GM19397 (cell line): ENCODE measurements at regions not wholly inside any gene's neighbourhood (a gene's known extent, or its start where the extent isn't known, plus 50 kb on each side); places are given as distances from the start of the nearest gene placed in this dataset.
"Not testable (repeated sequence)": the region's sequence is repeated elsewhere in the genome, so short reads cannot be mapped to it uniquely, and the experiment has no call there.

Experiments
- ATAC-seq: cut with Tn5 transposase; IDR thresholded peaks from one replicate; pipeline ENCODE4 v1.9.1; 2021; ENCODE audit warnings: mild to moderate bottlenecking, moderate library complexity; ENCODE audit not compliant: unreplicated experiment

DNA sequence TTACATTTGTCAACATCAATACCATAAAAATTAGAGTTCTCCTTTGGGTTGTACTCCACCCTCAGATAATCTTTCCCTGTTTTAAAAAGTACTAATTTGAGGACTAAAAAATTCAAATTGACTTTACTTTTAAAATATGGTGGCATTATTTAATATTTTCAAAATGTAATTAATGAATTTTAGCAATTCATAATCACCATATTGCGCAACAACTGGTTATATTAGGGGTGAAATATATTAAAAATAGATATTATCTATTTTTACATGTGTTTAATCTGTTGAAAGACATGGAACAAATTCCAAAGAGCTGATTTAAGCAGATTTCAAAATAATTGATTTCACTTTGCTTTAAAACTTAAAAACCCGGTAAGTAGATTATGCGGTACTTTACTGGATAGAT lies 236.6 kb upstream of the NOL4 start:
- ATAC-seq = no peak

DNA sequence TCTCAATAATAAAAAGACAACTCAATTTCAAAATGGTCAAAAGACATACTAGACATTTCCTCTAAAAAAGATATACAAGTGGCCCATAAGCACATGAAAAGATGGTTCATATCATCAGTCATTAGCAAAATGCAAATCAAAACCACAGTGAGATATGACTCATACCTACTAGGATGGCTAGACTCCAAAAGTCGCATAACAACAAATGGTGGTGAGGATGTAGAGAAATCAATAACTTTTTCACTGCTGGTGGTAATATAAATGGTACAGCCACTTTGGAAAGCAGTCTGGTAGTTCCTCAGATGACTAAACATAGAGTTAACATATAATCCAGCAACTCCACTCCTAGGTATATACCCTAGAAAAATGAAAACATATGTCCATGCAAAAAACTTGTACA lies 242.3 kb upstream of the NOL4 start:
- ATAC-seq = peak; percentile 57

DNA sequence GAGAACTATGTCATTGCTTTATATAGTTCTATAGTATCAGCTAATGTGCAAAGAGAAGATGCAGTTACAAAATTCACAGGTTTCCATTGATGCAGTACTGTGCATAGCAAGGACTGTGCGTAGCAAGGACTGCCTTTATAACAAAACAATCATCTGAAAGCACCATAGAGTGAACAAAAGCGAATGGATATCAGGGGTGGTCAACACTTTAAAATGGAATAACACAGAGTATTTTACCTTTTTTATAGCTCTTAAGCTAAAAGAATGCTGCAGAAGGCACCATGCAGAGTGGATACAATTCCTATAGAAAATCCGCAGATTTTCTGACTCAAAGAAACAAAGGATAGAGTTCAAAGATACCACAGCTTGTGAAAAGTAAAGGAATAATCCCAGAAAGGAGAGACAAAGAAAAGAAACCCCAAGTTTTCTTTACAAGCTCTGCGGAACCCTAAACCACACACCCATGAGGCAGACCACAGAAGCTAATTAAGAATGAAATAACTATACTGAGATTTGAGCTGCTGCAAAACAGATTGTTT lies 229.9 kb upstream of the DTNA start:
- ATAC-seq = no peak

DNA sequence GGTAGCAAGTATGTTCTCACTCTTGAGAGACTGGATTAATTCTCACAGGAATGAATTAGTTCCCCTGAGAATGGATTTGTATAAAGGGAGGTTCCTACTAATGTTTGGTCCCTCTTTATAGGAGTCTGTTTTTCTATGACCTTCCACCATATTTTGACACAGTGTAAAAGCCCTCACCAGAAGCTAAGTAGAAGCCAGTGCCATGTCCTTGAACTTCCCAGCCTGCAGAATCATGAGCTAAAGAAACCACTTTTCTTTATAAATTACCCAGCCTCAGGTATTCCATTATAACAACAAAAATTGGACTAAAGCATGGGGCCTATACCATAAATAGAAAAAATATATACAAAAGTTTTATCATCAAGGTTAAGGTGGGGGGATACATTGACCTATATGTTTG lies 227.9 kb upstream of the DTNA start:
- no peak for ATAC-seq

DNA sequence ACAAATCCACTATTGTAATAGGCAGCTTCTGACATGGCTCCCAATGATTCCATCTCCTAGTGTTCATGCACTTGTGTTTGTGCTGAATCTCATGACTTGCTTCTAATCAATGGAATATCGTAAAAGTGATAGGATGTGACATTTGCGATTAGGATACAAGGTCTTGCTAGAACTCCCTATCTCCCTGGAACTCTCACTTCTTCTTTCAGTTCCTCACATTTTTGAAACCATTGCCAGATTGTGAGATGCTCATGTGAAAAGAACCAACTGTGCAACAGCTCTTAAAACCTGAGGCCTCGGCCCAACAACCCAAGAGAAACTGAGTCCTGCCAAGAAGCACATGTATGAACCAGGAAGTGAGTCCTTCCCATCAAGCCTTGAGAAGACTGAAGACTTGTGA lies 226.9 kb upstream of the DTNA start:
- no peak for ATAC-seq

DNA sequence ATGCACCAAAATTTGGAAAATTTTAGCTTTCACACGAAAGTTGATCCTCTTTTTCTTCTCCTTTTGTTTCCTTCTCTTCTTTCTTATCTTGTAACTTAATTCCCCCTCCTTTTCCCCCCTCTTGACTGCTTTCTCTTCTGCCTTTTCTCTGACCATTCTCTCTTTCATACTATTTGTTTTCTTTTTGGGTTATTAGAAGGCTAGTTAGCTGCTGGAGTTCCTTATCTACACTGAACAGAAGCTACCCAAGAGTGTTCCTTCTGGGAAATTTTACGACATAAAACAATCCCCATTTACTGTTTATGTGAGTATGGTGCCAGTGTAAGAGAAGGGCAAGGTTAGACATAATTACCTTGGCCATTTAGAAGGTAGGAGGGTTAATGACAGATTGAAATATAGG lies 218.4 kb upstream of the DTNA start:
- no peak for ATAC-seq

DNA sequence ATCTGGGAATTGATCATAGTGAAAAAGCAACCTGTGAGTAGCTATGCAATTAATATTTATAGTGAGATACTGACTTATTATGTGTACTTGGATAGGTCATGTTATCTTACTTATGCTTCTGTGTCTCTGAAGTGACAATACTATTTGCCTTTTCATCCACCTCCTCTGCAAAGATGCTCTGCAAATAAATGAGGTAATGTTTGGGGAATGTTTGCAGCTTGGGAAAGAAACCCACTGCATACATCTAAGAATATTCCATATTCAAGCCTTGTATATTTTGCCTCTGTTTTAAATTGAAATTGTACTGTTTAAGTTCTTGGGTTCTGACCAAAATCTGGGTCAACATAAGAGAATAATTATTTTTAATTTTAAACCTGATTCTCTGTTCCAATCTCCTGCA lies 217.4 kb upstream of the DTNA start:
- ATAC-seq = no peak

DNA sequence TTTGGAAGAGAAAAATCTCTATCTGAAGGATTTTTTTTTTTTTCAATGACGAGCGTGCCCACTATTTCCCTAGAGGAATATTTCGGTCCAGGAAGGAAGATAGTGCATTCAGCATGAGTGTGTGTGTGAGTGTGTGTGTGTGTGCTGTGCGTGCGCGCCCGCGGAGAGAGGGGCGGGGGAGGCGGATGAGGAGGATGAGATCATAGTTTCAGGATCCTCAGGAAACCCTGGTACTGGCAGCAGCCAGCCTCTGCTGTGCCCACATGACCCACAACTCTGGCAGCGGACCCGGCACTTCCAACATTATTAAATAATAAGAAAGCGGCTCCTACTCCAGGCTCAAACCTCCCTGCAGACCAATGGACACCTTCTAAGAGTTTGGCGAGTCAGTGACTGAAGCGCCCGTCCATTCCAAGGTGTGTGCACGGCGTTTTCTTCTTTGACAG lies 217.0 kb upstream of the DTNA start:
- peak; percentile 56 for ATAC-seq

DNA sequence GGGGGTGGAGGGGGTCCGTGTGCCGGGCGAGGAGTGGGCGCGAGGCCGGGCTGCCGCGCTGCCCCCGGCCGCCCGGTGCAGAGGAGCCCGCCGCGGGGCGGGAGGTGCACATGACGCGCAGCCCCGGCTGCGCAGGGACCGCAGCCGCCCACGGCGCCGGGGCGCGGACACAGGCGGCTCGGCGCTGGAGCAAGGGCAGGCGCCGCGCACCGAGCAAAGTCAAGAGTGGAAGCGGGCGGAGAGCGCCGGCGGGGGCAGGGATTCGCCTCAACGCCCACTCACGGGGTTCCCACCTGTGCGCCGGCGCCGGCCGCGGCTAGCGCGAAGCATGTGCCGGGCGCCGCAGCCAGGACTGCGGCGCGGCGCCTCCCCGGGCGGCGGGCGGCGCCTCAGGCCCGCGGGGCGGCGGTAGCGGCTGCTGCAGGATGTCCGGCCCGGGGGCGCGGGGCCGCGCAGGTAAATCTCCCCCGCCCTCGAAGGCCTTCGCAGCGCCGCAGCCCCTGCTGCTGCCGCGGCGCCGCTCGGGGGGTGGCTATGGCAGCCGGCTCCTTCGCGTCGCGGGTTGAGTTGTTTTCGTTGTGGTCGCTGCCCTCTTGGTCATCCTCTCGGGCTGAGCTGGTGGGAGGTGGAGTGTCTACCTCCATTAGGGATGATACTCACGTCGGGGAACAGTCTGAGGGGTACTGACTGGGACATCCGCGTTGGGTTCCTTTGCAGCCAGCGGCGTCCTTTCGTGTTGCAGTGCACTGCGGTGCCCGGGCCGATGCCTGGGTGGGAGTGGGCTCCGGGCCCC lies 216.3 kb upstream of the DTNA start:
- peak; percentile 63 for ATAC-seq

DNA sequence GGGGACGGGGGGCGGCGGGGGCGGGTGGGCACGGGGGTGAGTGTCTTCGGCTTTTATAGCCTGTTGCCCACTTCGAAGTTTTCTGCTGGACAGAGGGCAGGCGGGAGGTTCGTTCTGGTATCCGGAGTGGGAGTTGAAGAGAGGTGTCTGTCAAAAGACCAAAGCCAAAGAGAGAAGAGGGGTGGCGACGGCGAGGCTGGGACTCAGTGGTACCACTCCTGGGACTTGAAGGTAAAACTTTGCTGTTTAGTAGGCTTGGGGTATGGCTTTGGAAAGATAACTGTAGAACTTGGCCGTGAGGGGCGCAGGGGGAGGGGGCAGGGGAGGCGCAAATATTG lies 215.8 kb upstream of the DTNA start:
- ATAC-seq = no peak

DNA sequence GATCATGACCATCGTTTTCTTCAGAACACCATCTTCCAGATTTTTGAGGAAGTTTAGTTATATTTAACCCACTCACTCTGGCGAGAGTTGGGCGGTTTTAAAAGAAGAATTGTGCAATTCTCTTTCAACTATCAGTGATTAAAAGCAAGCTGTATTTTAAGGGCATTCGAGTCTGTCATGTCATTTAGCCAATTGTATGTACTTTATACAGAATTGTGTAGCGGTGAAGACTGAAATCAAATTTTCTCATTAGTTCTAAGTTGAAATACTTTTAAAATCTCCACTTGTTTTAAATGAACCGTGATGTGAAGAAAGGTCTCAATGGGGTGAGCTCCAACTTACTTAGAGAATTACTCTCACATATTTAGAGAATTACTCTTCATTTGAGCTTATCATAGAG lies 214.6 kb upstream of the DTNA start:
- ATAC-seq = no peak

DNA sequence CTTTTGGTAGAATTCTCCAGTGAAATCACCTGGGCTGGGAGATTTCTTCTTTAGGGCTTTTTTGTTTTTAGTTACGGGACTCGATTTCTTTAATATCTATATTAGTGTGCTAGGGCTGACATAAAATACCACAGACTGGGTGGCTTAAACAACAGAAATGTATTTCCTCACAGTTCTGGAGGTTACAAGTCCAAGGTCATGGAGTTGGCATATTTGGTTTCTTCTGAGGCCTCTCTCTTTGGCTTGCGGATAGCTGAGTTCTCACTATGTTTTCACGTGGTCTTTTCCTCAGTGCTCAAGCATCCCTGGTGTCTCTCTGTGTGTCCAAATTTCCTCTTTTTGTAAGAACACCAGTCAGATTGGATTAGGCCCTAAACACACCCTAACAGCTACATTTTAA lies 208.5 kb upstream of the DTNA start:
- ATAC-seq = no peak

DNA sequence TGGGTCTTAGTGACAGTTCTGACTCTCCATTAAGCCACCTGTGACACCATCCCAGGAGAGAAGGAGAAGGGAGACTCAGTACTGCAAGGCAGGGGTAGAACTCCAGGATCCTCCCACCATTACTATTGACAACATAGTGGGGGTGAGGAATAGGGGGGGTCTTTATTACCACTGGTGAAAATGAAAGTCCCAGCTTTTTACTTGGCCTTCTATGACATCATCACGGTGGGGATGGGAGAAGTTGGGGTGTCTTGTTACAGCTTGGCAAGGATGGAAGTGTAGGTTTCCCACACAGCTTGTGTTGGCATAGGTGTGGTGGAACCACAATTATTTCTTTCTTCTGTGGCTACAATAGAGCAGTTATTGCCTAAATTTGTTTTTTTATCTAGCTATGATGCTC lies 203.9 kb upstream of the DTNA start:
- no peak for ATAC-seq

DNA sequence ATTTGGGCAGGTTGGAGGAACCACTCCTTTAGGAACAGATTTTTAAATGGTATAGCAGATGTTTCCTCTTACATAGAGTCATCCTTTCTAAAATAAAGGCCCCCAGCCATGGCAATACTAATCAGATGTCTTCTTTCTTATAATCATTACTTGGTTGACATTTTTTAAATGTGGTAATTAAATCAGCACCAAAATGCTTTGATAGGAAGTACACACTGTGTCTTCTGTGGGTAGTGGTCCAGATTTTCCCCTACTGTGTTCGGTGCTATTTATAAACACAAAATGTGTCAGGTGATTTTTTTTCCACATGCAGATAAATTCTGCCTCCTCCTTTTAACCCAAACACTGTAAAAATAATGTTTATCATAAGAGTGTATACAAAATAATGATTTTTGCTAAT lies 200.9 kb upstream of the DTNA start:
- no peak for ATAC-seq

DNA sequence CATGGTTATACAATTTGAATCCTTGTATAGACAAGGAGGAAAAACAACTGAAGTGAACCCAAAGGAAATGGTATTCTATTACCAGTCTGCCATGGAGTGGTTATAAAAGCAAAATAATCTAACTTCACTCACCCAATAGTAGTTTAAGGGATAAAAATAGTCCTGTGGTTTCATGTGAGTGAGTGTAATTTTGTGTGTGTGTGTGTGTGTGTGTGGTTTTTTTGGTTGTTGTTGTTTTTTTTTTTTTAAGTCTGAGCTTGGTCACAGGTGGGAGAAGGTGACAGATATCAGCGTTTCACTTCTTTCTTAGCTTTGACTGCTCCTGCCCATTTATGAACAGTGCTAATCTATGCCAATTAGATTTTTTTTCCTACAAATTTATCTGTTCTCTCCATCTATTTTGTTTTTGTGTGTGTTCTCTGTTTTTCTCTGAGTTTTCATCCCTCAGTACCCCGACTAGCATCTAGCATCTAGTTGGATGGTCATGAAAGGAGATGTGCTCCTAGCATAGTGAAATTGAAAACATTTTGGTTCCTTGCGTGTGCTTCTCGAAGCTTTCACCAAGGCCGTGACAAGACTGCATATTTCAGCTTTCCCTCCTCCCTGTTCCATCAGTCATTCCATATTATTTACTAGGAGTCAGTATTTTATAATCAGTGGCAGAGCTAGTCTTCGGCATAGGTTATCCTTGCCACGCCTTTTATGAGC lies 200.1 kb upstream of the DTNA start:
- no peak for ATAC-seq

DNA sequence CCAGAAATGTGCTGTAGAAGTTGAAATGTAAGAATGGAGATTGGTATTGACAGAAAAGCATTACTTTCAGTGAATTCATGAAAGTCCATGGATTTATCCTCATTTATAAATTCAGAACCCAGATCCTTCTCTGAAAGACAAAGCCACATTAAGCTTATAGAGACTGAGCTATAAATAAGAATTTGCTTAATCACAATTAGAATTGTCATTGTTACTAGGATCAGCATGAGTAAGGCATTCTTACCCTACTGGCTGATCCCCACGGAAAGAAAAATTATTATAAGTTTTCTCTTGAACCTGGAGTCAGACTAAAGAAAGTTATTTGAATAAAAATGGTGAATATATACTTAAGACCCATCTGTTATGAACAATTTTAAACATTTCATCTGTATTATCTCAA lies 199.2 kb upstream of the DTNA start:
- no peak for ATAC-seq

DNA sequence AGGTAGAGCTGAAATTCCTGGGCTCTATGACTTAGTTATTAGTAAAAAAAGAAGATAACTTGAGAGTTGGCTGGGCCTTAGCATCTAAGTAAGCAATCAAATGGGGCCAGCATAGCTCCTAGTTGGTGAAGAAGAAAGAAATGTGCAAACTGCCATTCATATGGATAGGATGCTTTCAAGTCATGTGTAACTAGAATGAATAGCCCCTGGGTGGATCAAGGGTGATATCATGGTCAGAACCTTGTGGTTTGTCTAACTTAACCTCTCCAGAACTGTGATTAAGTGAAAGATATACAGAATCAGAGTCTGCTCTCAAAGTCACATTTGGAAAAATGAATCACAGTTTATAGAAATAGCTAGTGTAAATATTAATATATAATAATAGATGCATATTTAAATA lies 198.7 kb upstream of the DTNA start:
- ATAC-seq = no peak

DNA sequence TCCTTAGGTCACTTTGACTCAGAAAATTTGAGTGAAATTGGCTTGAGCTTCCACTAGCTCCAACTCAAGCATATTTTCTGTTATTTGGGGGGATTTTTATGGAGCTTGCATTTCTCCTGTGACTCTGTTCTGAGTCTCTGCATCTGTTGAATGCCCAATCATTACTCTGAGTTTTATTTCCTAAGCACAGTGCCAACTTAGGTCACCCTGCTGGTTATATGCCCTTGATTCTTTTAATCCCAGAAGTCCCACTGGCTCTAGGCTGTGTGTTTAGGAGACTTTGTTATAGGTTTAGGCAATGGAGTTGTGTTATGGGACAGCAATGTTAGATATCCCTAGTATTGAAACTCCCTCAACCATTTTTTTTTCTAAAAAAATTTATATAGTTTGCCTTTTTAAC lies 198.2 kb upstream of the DTNA start:
- no peak for ATAC-seq

DNA sequence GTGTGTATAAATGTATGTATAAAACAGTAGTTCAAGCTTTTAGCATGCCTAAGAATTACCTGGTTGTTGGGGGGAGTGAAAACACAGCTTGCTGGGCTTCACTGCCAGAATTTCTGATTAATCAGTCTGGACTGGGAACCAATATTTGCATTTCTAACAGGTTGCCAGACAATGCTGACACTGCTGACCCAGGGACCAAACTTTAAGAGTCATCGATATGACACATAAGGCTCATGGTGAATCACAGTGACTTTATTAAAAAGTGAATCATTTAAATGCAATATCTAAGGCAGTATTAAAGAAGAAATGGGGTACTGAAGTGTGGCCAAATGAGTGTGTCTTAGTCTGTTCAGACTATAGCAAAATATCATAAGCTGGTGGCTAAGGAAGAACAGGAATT lies 195.9 kb upstream of the DTNA start:
- no peak for ATAC-seq

DNA sequence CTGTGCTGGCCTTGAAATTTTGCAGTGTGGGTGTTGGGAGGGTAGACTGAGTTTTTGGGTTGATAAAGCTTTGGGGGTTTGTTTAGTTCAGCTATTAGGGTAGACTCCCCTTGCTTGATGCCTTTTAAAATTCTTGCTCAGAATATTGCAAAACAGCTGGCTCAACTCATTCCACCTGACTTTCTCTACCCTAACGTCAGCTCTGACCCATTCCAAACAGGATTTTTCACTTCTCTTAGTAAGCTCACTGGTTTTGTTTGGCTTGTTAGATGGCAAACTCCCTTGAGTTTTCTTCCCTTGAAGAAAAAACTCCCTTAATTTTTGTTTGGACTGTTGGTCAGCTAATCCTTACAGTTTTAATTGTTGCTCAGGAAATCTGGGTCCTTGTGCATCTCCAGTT lies 195.1 kb upstream of the DTNA start:
- no peak for ATAC-seq

DNA sequence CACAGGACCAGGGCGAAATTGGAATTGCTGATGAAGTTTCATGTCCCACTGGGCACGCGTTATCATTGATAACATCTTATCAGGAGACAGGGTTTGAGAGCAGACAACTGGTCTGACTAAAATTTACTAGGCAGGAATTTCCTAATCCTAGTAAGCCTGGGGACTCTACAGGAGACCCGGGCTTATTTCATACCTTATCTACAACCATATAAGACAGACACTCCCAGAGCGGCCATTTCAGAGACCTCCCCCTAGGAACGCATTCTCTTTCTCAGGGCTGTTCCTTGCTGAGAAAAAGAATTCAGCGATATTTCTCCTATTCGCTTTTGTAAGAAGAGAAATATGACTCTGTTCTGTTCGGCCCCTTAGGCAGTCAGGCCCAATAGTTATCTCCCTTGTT lies 193.7 kb upstream of the DTNA start:
- ATAC-seq = not testable (repeated sequence)

DNA sequence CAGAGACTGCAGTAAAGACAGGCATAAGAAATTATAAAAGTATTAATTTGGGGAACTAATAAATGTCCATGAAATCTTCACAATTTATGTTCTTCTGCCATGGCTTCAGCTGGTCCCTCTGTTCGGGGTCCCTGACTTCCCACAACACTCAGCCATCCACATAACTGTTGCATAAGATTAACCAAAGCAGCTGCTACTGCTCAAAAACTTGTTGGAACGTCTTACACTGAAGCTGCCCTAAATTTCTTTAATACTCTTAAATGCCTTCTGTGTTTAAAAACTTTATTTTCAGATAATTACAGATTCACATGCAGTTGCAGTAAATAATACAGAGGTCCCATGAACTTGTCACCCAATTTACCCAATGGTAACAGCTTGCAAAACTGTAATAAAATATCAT lies 193.1 kb upstream of the DTNA start:
- not testable (repeated sequence) for ATAC-seq
